ENCODE measurements at regions not wholly inside any gene's neighbourhood (a gene's known extent, or its start where the extent isn't known, plus 50 kb on each side); places are given as distances from the start of the nearest gene placed in this dataset.
A peak's percentile ranks its signal among the peaks of the same experiment; 100 is the strongest.

DNA sequence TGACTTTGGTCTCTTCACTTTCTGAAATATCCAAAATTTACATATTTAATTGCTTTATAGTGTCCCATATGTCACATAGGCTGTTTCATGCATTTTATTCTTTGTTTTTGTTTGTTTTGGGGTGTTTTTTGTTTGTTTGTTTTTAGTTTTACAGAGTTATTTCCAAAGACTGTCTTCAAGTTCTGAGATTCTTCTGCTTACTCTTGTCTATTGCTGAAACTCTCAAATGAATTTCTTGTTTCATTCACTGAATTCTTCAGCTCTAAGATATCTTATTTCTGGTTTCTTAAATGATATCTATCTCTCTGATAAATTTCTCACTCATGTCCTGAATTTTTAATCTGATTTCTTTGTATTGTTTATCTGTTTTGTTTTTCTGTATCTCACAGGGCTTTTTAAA lies 412.0 kb upstream of the ATP2B1 start:
- H3K36me3 Mint-ChIP-seq (ENCODE audit: low read depth) = no peaks in the 10 kb centered on the region
- H3K4me3 Mint-ChIP-seq = no peak overlapping the region
- no peak for ATAC-seq (replicated peaks)
- peaks cover 4% of the 10 kb centered on the region for H3K27me3 Mint-ChIP-seq
- H3K4me1 Mint-ChIP-seq = no peaks in the 10 kb centered on the region
- peaks cover 17% of the 10 kb centered on the region for H3K9me3 Mint-ChIP-seq
- no peak overlapping the region for H3K27ac Mint-ChIP-seq

GRCh38 chr12:90112666-90113065 lies 404.0 kb upstream of the ATP2B1 start:
- H3K4me1 Mint-ChIP-seq = no peaks in the 10 kb centered on the region
- H3K36me3 Mint-ChIP-seq (ENCODE audit: low read depth) = no peaks in the 10 kb centered on the region
- ATAC-seq (replicated peaks) = no peak

GRCh38 chr12:90111791-90112580 lies 403.3 kb upstream of the ATP2B1 start:
- no peak for ATAC-seq (replicated peaks)
- Mint-ChIP-seq H3K27me3 (no peaks in the 10 kb centered on the region), H3K27ac (no peak overlapping the region), H3K4me1 (no peaks in the 10 kb centered on the region), H3K9me3 (peaks cover 4% of the 10 kb centered on the region), H3K36me3 (ENCODE audit: low read depth) (no peaks in the 10 kb centered on the region), H3K4me3 (no peak overlapping the region)

More at GRCh38 chr12:90112666-90113065, 404.0 kb upstream of the ATP2B1 start:
- no peaks in the 10 kb centered on the region for H3K27me3 Mint-ChIP-seq
- H3K4me3 Mint-ChIP-seq = no peak overlapping the region
- H3K9me3 Mint-ChIP-seq = peaks cover 4% of the 10 kb centered on the region
- no peak overlapping the region for H3K27ac Mint-ChIP-seq

GRCh38 chr12:90106568-90106967 lies 397.9 kb upstream of the ATP2B1 start:
- H3K36me3 Mint-ChIP-seq (ENCODE audit: low read depth) = no peaks in the 10 kb centered on the region
- no peaks in the 10 kb centered on the region for H3K27me3 Mint-ChIP-seq
- no peak for ATAC-seq (replicated peaks)
- no peak overlapping the region for H3K4me3 Mint-ChIP-seq
- H3K4me1 Mint-ChIP-seq = peaks cover 5% of the 10 kb centered on the region
- no peak overlapping the region for H3K27ac Mint-ChIP-seq
- H3K9me3 Mint-ChIP-seq = peaks cover 4% of the 10 kb centered on the region

DNA sequence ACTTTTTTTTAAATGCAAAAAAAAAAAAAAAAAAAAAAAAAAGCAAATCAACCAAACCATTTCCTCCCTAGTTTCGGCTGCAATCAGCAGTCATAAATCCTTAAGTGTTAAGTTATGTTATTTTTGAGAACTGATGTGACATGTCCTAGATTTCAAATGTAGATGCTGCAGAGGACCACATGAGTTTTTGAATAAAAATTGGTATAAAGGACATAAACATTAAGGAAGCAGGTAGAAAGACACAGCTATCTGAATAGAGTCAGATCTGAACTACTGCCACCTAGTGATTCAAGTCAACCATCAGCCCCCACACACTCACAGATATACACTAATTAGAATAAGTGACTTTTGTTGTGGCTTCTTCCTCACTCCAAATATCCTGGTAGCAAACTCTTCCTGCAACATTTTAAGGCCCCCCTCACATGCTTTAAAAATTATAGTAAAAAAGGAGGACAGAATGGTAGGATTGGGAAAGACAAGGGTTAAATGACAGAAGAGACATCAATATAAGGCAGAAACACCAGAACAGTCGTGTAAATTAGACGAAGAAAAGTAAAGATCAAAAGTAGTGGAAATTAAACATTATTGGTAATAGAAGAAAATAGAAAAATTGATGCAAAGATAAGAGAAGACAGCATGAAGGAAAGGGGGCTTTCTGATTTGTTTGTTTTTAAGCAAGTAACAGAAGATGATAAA lies 394.5 kb upstream of the ATP2B1 start:
- Mint-ChIP-seq H3K9me3 (no peaks in the 10 kb centered on the region), H3K4me3 (peak overlapping the region; percentile 45)
- peak; percentile 77 for ATAC-seq (replicated peaks)

GRCh38 chr12:90100579-90100978 lies 391.9 kb upstream of the ATP2B1 start:
- Mint-ChIP-seq H3K27ac (no peak overlapping the region), H3K9me3 (no peaks in the 10 kb centered on the region), H3K4me1 (peaks cover 10% of the 10 kb centered on the region), H3K27me3 (no peaks in the 10 kb centered on the region), H3K36me3 (ENCODE audit: low read depth) (no peaks in the 10 kb centered on the region), H3K4me3 (no peak overlapping the region)
- ATAC-seq (replicated peaks) = no peak

More for the DNA sequence above, 394.5 kb upstream of the ATP2B1 start:
- H3K27me3 Mint-ChIP-seq = no peaks in the 10 kb centered on the region
- peaks cover 10% of the 10 kb centered on the region for H3K4me1 Mint-ChIP-seq
- no peaks in the 10 kb centered on the region for H3K36me3 Mint-ChIP-seq (ENCODE audit: low read depth)
- H3K27ac Mint-ChIP-seq = peak overlapping the region; percentile 2

GRCh38 chr12:90099288-90099687 lies 390.6 kb upstream of the ATP2B1 start:
- H3K27ac Mint-ChIP-seq = no peak overlapping the region
- H3K4me1 Mint-ChIP-seq = peaks cover 10% of the 10 kb centered on the region
- no peak for ATAC-seq (replicated peaks)
- no peaks in the 10 kb centered on the region for H3K27me3 Mint-ChIP-seq
- no peak overlapping the region for H3K4me3 Mint-ChIP-seq
- H3K9me3 Mint-ChIP-seq = no peaks in the 10 kb centered on the region
- H3K36me3 Mint-ChIP-seq (ENCODE audit: low read depth) = no peaks in the 10 kb centered on the region

GRCh38 chr12:90098132-90098779 lies 389.6 kb upstream of the ATP2B1 start:
- Mint-ChIP-seq H3K4me3 (no peak overlapping the region), H3K27me3 (no peaks in the 10 kb centered on the region), H3K9me3 (no peaks in the 10 kb centered on the region), H3K36me3 (ENCODE audit: low read depth) (no peaks in the 10 kb centered on the region), H3K27ac (no peak overlapping the region), H3K4me1 (peaks cover 10% of the 10 kb centered on the region)
- no peak for ATAC-seq (replicated peaks)

GRCh38 chr12:90091809-90092208 lies 383.2 kb upstream of the ATP2B1 start:
- H3K4me1 Mint-ChIP-seq = peaks cover 10% of the 10 kb centered on the region
- H3K36me3 Mint-ChIP-seq (ENCODE audit: low read depth) = no peaks in the 10 kb centered on the region
- peaks cover 4% of the 10 kb centered on the region for H3K9me3 Mint-ChIP-seq
- H3K4me3 Mint-ChIP-seq = no peak overlapping the region
- H3K27me3 Mint-ChIP-seq = no peaks in the 10 kb centered on the region
- ATAC-seq (replicated peaks) = peak; percentile 34
- H3K27ac Mint-ChIP-seq = no peak overlapping the region

GRCh38 chr12:90090929-90091651 lies 382.5 kb upstream of the ATP2B1 start:
- no peak overlapping the region for H3K27ac Mint-ChIP-seq
- H3K27me3 Mint-ChIP-seq = no peaks in the 10 kb centered on the region
- H3K4me3 Mint-ChIP-seq = no peak overlapping the region
- H3K36me3 Mint-ChIP-seq (ENCODE audit: low read depth) = no peaks in the 10 kb centered on the region
- peak; percentile 82 for ATAC-seq (replicated peaks)
- H3K4me1 Mint-ChIP-seq = peaks cover 12% of the 10 kb centered on the region
- peaks cover 4% of the 10 kb centered on the region for H3K9me3 Mint-ChIP-seq

GRCh38 chr12:90086281-90086680 lies 377.6 kb upstream of the ATP2B1 start:
- no peak overlapping the region for H3K27ac Mint-ChIP-seq
- peaks cover 12% of the 10 kb centered on the region for H3K9me3 Mint-ChIP-seq
- peak; percentile 85 for ATAC-seq (replicated peaks)
- peaks cover 6% of the 10 kb centered on the region for H3K4me1 Mint-ChIP-seq
- H3K4me3 Mint-ChIP-seq = no peak overlapping the region
- no peaks in the 10 kb centered on the region for H3K36me3 Mint-ChIP-seq (ENCODE audit: low read depth)
- H3K27me3 Mint-ChIP-seq = no peaks in the 10 kb centered on the region

DNA sequence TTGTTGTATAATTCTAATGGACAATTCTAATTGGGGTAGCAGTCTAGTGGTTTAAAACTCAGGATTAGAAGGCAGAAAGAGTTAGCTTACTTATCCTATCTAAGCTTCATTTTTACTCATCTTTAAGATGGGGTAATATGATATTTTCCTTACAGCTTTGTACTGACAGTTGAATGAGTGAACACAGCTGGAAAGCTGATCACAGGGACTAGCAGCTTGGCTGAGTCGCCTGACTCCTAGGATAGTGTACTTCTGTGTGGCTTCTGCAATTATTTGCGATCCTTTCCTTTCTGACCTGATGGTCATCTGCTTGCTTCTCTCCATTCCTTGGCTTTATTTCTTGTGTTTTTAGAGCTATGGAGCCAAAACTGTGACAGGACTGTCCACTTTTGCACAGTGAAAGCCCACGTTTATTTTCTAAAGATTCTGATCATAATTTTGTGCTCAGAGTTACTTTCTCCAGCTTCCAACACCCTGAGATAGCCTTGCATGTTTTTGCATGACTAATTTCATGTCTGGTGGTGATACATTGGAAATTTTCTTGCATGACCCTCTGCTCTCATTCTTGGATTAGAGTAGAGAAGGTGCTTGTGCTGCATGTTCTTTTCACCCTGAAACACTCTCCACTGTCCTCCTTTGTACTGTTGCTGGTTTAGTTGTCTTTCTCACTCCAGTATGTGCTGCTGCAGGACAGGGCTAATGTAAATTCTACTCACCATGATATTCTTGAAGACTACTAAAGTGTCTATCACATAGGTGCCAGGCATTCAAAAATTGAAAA lies 377.0 kb upstream of the ATP2B1 start:
- Mint-ChIP-seq H3K27ac (no peak overlapping the region), H3K27me3 (no peaks in the 10 kb centered on the region), H3K36me3 (ENCODE audit: low read depth) (no peaks in the 10 kb centered on the region), H3K4me1 (peaks cover 4% of the 10 kb centered on the region), H3K4me3 (no peak overlapping the region), H3K9me3 (peaks cover 12% of the 10 kb centered on the region)
- peak; percentile 39 for ATAC-seq (replicated peaks)

DNA sequence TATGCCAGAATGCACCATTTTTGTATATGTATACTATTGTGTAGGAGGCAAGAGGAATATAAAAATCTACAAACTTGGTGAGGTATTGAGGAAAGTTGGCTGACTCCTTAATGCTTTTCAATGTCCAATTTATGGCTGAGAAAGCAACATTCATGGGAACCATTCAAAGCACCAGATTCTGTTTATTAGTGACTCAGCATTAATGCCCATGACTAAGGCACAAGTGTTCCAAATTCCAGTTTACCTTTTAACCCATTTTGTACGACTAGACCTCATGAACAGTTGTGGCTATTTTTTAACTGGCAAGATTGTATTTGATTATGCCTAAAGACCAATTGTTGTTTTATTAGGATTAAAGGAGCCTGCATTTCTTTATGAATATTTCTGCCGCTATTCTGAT lies 375.4 kb upstream of the ATP2B1 start:
- H3K36me3 Mint-ChIP-seq (ENCODE audit: low read depth) = no peaks in the 10 kb centered on the region
- peaks cover 8% of the 10 kb centered on the region for H3K9me3 Mint-ChIP-seq
- no peak overlapping the region for H3K27ac Mint-ChIP-seq
- H3K4me1 Mint-ChIP-seq = peaks cover 5% of the 10 kb centered on the region
- H3K27me3 Mint-ChIP-seq = no peaks in the 10 kb centered on the region
- ATAC-seq (replicated peaks) = no peak
- no peak overlapping the region for H3K4me3 Mint-ChIP-seq

- ATAC-seq (replicated peaks) = no peak
- no peak overlapping the region for H3K4me3 Mint-ChIP-seq
- no peaks in the 10 kb centered on the region for H3K36me3 Mint-ChIP-seq (ENCODE audit: low read depth)
Measured at GRCh38 chr12:90080616-90081015, 372.0 kb upstream of the ATP2B1 start.

More at GRCh38 chr12:90080616-90081015, 372.0 kb upstream of the ATP2B1 start:
- H3K9me3 Mint-ChIP-seq = peaks cover 8% of the 10 kb centered on the region
- peaks cover 17% of the 10 kb centered on the region for H3K4me1 Mint-ChIP-seq
- no peaks in the 10 kb centered on the region for H3K27me3 Mint-ChIP-seq
- H3K27ac Mint-ChIP-seq = no peak overlapping the region

All from activated T-helper 17 cell treated with anti-CD3 and anti-CD28 coated beads, Interleukin-2, amount 50 U/mL, for 72 hours (primary cell).